ENCODE measurements at regions not wholly inside any gene's neighbourhood (a gene's known extent, or its start where the extent isn't known, plus 50 kb on each side); places are given as distances from the start of the nearest gene placed in this dataset.

- Mint-ChIP-seq H3K4me1 (no peaks in the 10 kb centered on the region), H3K36me3 (no peaks in the 10 kb centered on the region), H3K27ac (no peak overlapping the region), H3K4me3 (no peak overlapping the region), H3K9me3 (peaks cover 0 to 6% (median 0%) of the 10 kb centered on the region in 7 donors), H3K27me3 (ENCODE audit: low read depth in 3 of 3) (peaks cover 0 to 1% (median 0%) of the 10 kb centered on the region in 3 donors)
- Histone ChIP-seq H4K20me1 (ENCODE audit: insufficient read depth, low read length) (no peaks in the 10 kb centered on the region), H3K79me2 (ENCODE audit: insufficient read depth, low read length) (no peaks in the 10 kb centered on the region), H3K27ac (ENCODE audit: low read depth in 1 of 2, low read length in 2 of 2) (no peak overlapping the region), H3K4me1 (ENCODE audit: control insufficient read depth in 1 of 2, insufficient read depth in 2 of 2, low read length in 2 of 2) (no peaks in the 10 kb centered on the region), H3K27me3 (ENCODE audit: control insufficient read depth in 2 of 2, insufficient read depth in 2 of 2, low read length in 2 of 2) (no peaks in the 10 kb centered on the region), H3K9me3 (replicated peaks in 1 of 2; ENCODE audit: control insufficient read depth in 1 of 2, insufficient read depth in 1 of 2, low read length in 2 of 2) (no peaks in the 10 kb centered on the region), H3K4me3 (replicated peaks in 1 of 3; ENCODE audit: low read depth in 2 of 3, low read length in 3 of 3) (no peak overlapping the region), H3K4me2 (replicated peaks; ENCODE audit: extremely low read depth, low read length, poor library complexity, severe bottlenecking) (no peak overlapping the region), H2AFZ (ENCODE audit: insufficient read depth, low read depth, low read length, poor library complexity, severe bottlenecking) (no peak overlapping the region), H3K9ac (ENCODE audit: insufficient read depth, low read length, poor library complexity, severe bottlenecking) (no peak overlapping the region), H3K36me3 (replicated peaks in 1 of 2; ENCODE audit: control insufficient read depth in 1 of 2, insufficient read depth in 2 of 2, low read length in 2 of 2) (no peaks in the 10 kb centered on the region)
- intact Hi-C loops (cut with micrococcal nuclease), result no loop called here
- WGBS (ENCODE audit: insufficient coverage), result 83% methylated on average over 2 of the region's 6 CpGs
- no peak for TF ChIP-seq CTCF (IDR thresholded peaks at IDR 0.05)
- DNase-seq, result no peak
Measured at GRCh38 chr3:76016111-76016510, 230.8 kb upstream of the ZNF717 start.

GRCh38 chr3:76016769-76017439 lies 231.6 kb upstream of the ZNF717 start:
- no CpG with 5 or more reads among the region's 6 CpGs for WGBS (ENCODE audit: insufficient coverage)
- no peak overlapping the region for H3K4me3 ChIP-seq (replicated peaks in 1 of 3; ENCODE audit: low read depth in 2 of 3, low read length in 3 of 3)
- no peaks in the 10 kb centered on the region for H3K4me1 Mint-ChIP-seq
- no peaks in the 10 kb centered on the region for H3K36me3 Mint-ChIP-seq
- no peak overlapping the region for H3K27ac ChIP-seq (ENCODE audit: low read depth in 1 of 2, low read length in 2 of 2)
- no peaks in the 10 kb centered on the region for H4K20me1 ChIP-seq (ENCODE audit: insufficient read depth, low read length)
- intact Hi-C loops (cut with micrococcal nuclease), result no loop called here
- no peak overlapping the region for H3K4me3 Mint-ChIP-seq
- no peak for DNase-seq
- H3K4me2 ChIP-seq (replicated peaks; ENCODE audit: extremely low read depth, low read length, poor library complexity, severe bottlenecking), result no peak overlapping the region
- H3K9me3 Mint-ChIP-seq, result peaks cover 0 to 6% (median 0%) of the 10 kb centered on the region in 7 donors
- H3K27ac Mint-ChIP-seq, result no peak overlapping the region
- H3K4me1 ChIP-seq (ENCODE audit: control insufficient read depth in 1 of 2, insufficient read depth in 2 of 2, low read length in 2 of 2), result no peaks in the 10 kb centered on the region
- H3K27me3 Mint-ChIP-seq (ENCODE audit: low read depth in 3 of 3), result peaks cover 0 to 1% (median 0%) of the 10 kb centered on the region in 3 donors
- no peaks in the 10 kb centered on the region for H3K79me2 ChIP-seq (ENCODE audit: insufficient read depth, low read length)
- no peaks in the 10 kb centered on the region for H3K36me3 ChIP-seq (replicated peaks in 1 of 2; ENCODE audit: control insufficient read depth in 1 of 2, insufficient read depth in 2 of 2, low read length in 2 of 2)
- H3K9me3 ChIP-seq (replicated peaks in 1 of 2; ENCODE audit: control insufficient read depth in 1 of 2, insufficient read depth in 1 of 2, low read length in 2 of 2), result no peaks in the 10 kb centered on the region
- no peak overlapping the region for H2AFZ ChIP-seq (ENCODE audit: insufficient read depth, low read depth, low read length, poor library complexity, severe bottlenecking)
- no peaks in the 10 kb centered on the region for H3K27me3 ChIP-seq (ENCODE audit: control insufficient read depth in 2 of 2, insufficient read depth in 2 of 2, low read length in 2 of 2)
- H3K9ac ChIP-seq (ENCODE audit: insufficient read depth, low read length, poor library complexity, severe bottlenecking), result no peak overlapping the region
- TF ChIP-seq CTCF (IDR thresholded peaks at IDR 0.05), result no peak
